Duodenal mucosa (tissue), 2 donors: ENCODE measurements at regions not wholly inside any gene's neighbourhood (a gene's known extent, or its start where the extent isn't known, plus 50 kb on each side); places are given as distances from the start of the nearest gene placed in this dataset.

ENCODE experiments used
- H3K27ac ChIP-seq: one replicate; pipeline ENCODE4 v1.7.0; 2013; ENCODE audit warnings: low read depth, low read length
- H3K27me3 ChIP-seq, 2 donors: one replicate each; pipeline ENCODE4 v1.7.0; 2013; ENCODE audit warnings: low read length in 2 of 2, control low read depth in 1 of 2; ENCODE audit not compliant: insufficient read depth in 2 of 2, control insufficient read depth in 1 of 2
- H3K36me3 ChIP-seq, 2 donors: one replicate each; pipeline ENCODE4 v1.7.0; 2013; ENCODE audit warnings: low read length in 2 of 2, control low read depth in 1 of 2; ENCODE audit not compliant: insufficient read depth in 2 of 2, control insufficient read depth in 1 of 2
- H3K4me1 ChIP-seq, 2 donors: one replicate each; pipeline ENCODE4 v1.7.0; 2013; ENCODE audit warnings: low read length in 2 of 2, control low read depth in 1 of 2; ENCODE audit not compliant: insufficient read depth in 2 of 2, control insufficient read depth in 1 of 2
- H3K4me3 ChIP-seq, 2 donors: one replicate each; pipeline ENCODE4 v1.7.0; 2013; ENCODE audit warnings: low read length in 2 of 2, low read depth in 1 of 2
- H3K9ac ChIP-seq, 2 donors: one replicate each; pipeline ENCODE4 v1.7.0; 2013; ENCODE audit warnings: low read length in 2 of 2, low read depth in 1 of 2
- H3K9me3 ChIP-seq, 2 donors: one replicate each; pipeline ENCODE4 v1.7.0; 2013; ENCODE audit warnings: low read length in 2 of 2, control low read depth in 1 of 2; ENCODE audit not compliant: control insufficient read depth in 1 of 2

DNA sequence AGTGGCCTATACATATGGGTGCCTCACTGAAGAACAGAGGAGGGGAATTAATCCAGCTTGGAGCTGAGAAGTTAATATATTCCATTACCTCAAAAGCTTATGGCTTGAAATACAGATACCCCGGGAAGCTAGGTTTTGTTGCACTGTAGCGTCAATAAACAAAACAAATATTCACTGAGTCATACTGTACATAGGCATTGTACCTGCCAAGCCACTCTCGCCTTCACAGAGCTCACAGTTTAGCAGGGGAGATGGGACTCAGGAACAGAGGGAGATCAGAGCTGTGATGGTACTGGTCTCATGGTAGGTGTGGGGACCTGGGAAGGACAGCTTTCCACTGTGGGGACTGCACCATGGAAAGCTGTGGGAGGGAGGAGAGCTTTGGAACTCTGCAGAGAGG, 111.2 kb upstream of the ST6GAL2 start:
- Histone ChIP-seq H3K27ac (no peak overlapping the region), H3K36me3 (no peaks in the 10 kb centered on the region), H3K27me3 (no peaks in the 10 kb centered on the region)

DNA sequence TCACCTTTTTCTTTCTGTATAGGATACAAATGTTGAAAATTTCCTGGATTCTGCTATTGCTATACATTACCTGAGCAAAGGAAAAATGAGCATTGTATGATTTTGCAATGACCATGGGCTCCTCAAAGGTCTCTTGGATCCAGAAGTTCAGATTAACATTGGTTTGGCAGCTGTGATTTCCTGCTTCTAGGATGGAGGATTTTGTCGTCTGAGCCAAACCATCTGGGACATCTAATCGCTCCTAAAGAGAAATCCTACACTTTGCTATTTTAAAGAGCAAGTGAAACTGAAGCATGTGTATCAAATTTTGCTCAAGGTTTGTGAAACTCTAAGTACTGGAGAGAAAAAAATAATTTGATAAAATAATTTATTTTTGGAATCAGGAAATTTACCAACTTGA, 115.1 kb upstream of the ST6GAL2 start:
- no peaks in the 10 kb centered on the region for H3K4me1 ChIP-seq
- H3K9me3 ChIP-seq: no peaks in the 10 kb centered on the region
- H3K4me3 ChIP-seq: no peak overlapping the region
- H3K9ac ChIP-seq: no peak overlapping the region
- no peaks in the 10 kb centered on the region for H3K36me3 ChIP-seq
- no peak overlapping the region for H3K27ac ChIP-seq
- no peaks in the 10 kb centered on the region for H3K27me3 ChIP-seq

More for the DNA sequence above, 111.2 kb upstream of the ST6GAL2 start:
- H3K4me1 ChIP-seq: no peaks in the 10 kb centered on the region
- H3K4me3 ChIP-seq: no peak overlapping the region
- H3K9me3 ChIP-seq: no peaks in the 10 kb centered on the region
- H3K9ac ChIP-seq: no peak overlapping the region

DNA sequence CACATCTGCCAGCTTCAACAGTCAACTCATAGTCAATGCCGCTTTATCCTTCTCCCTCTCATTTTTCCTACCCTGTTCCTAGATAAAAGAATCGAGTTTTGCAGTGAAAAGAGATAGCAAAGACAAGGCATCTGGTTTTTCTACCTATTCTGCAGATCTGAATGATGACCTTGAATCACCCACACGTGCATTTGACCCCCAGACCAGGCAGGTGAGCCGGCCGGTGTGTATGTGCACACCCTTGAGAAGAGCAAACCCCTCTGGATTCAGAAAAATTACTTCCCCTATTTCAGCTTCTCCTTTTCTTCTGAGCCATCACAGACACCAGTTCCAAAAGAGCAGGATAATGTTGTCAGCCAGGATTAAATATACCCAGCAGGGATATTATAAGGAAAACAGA, 115.6 kb upstream of the ST6GAL2 start:
- Histone ChIP-seq H3K27ac (no peak overlapping the region), H3K9ac (no peak overlapping the region), H3K4me3 (no peak overlapping the region), H3K9me3 (no peaks in the 10 kb centered on the region), H3K4me1 (no peaks in the 10 kb centered on the region), H3K27me3 (no peaks in the 10 kb centered on the region), H3K36me3 (no peaks in the 10 kb centered on the region)

DNA sequence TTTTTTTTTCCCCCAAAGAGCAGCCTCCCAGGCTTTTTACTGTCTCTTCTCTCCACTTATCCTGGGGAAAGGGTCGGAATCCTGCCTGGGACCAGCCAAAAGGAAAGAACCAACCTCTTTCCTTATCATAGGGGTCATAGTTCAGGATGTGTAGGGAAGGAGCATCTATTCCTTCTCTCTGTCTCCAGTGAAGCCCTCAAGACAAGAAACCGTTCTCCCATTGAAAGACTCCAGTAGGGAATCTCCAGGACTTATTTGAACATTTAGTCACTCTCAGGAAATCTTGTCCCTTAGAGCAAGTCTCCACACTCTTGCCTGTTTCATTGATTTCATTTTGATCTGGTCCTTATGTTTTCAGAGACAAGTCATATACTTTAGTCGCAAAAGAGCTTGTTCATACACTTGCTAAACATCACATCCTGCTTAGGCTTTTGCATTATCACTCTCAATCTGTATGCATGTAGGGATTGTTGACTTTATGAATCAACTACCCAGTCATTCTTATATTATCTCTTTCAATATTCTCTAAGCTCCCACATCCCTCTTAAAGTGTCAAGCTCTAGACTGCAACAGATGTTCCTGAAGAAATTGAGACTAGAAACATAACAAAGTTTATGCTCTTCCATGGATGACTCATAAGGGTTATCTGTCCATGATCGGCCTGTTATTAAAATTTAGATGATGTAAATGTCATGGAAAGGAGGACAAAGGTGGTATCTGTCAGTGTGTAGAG, 116.2 kb upstream of the ST6GAL2 start:
- Histone ChIP-seq H3K4me3 (no peak overlapping the region), H3K4me1 (no peaks in the 10 kb centered on the region), H3K27ac (no peak overlapping the region), H3K36me3 (no peaks in the 10 kb centered on the region), H3K27me3 (no peaks in the 10 kb centered on the region), H3K9ac (no peak overlapping the region), H3K9me3 (no peaks in the 10 kb centered on the region)

DNA sequence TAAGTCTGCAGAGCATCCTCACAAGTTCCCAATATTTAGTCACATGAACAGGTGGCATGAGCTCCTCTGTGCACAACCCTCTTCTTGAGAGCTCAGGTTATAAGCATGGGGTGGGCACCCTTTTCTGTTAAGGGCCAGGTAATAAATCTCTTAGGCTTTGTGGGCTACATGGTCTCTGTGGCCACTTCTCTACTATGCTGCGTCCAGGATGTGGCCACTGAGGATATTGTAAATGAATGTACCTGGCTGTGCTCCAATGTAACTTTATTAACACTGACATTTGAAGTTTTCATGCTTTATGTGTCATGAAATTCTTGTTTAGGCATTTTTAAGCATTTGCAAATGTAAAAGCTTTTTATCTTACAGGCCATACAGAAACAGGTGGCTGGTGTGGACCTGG, 116.8 kb upstream of the ST6GAL2 start:
- Histone ChIP-seq H3K27me3 (no peaks in the 10 kb centered on the region), H3K36me3 (no peaks in the 10 kb centered on the region)

DNA sequence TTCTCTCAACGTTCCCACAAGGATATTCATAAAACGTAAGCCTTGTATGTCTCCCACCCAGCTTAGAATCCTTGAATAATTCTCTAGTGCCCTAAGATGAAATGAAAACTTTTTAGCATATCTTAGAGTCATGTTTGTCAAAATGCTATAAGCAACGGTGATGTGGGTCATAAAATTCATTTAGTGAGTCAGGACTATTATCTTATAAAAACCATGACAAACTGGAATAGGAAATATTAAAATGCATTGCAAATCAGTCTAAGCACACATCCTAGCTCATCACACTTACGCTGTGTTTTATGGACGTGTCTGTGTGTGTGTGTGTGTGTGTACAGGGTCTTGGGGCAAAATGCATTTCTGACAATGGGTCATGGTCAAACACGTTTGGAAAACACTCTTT, 119.9 kb upstream of the ST6GAL2 start:
- H3K4me3 ChIP-seq: no peak overlapping the region
- no peaks in the 10 kb centered on the region for H3K36me3 ChIP-seq
- H3K9me3 ChIP-seq: no peaks in the 10 kb centered on the region
- no peak overlapping the region for H3K9ac ChIP-seq
- H3K27ac ChIP-seq: no peak overlapping the region
- no peaks in the 10 kb centered on the region for H3K27me3 ChIP-seq
- H3K4me1 ChIP-seq: no peaks in the 10 kb centered on the region

More for the DNA sequence above, 116.8 kb upstream of the ST6GAL2 start:
- Histone ChIP-seq H3K9me3 (no peaks in the 10 kb centered on the region), H3K4me3 (no peak overlapping the region), H3K9ac (no peak overlapping the region), H3K4me1 (no peaks in the 10 kb centered on the region), H3K27ac (no peak overlapping the region)

DNA sequence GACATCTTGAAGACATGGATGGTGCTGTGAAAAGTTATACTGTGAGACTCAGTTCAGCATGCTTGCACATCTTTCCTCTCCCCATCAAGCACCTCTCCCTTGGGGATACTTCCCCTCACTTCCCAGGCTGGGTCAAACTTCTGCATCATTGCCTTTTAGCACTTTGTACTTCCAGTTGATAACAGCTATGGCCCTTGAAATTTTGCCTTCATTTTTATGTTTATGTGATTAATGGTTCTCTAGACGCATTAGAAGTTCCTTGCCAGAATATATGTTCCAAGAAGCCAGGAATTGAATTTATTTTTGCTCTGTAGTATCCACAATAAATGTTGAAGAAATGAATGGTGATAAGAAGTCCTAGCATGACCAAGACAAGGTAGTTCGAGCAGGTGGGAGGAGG, 120.9 kb upstream of the ST6GAL2 start:
- Histone ChIP-seq H3K4me3 (no peak overlapping the region), H3K27me3 (no peaks in the 10 kb centered on the region), H3K36me3 (no peaks in the 10 kb centered on the region), H3K9me3 (no peaks in the 10 kb centered on the region), H3K9ac (no peak overlapping the region), H3K4me1 (no peaks in the 10 kb centered on the region), H3K27ac (no peak overlapping the region)

DNA sequence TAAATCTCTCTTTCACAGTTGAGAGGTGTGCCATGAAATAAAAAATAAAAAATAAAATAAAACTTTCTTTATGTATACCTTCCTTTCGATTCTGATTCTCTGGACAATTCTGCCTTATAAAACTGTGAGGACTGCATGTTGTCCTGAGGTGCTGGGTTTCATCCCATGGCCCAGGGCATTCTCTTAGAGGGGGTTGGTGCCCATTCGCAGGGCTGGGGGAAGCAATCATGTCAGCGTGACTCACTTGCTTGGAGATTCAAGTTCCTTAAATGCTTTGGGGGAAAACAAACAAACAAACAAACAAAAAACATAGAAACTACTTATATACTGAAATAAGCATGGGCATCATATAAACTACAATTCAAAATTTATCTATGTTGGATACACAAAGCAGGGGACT, 122.0 kb upstream of the ST6GAL2 start:
- no peak overlapping the region for H3K4me3 ChIP-seq
- no peaks in the 10 kb centered on the region for H3K9me3 ChIP-seq
- H3K4me1 ChIP-seq: no peaks in the 10 kb centered on the region
- no peaks in the 10 kb centered on the region for H3K36me3 ChIP-seq
- H3K9ac ChIP-seq: no peak overlapping the region
- no peak overlapping the region for H3K27ac ChIP-seq
- H3K27me3 ChIP-seq: no peaks in the 10 kb centered on the region

DNA sequence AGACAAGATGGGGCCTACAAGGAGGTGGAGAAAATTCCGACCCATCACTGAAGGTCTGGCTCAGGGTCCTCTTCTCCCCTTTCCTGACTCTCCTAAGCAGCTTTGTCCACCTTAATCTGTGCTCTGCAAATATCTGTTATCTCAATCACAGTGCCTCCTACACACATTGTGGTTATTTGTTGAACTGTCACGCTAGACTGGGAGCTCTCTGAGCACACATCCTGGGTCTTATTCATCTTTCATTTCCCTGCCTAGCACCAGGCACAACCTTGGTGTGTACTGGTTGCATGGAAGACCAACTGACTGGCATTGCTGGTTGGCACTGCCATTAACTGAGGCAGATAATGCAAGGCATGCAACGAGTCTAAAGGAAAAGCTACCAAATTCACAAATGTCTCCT, 122.9 kb upstream of the ST6GAL2 start:
- Histone ChIP-seq H3K9me3 (no peaks in the 10 kb centered on the region), H3K27me3 (no peaks in the 10 kb centered on the region), H3K27ac (no peak overlapping the region), H3K4me1 (no peaks in the 10 kb centered on the region), H3K4me3 (no peak overlapping the region), H3K9ac (no peak overlapping the region), H3K36me3 (no peaks in the 10 kb centered on the region)

DNA sequence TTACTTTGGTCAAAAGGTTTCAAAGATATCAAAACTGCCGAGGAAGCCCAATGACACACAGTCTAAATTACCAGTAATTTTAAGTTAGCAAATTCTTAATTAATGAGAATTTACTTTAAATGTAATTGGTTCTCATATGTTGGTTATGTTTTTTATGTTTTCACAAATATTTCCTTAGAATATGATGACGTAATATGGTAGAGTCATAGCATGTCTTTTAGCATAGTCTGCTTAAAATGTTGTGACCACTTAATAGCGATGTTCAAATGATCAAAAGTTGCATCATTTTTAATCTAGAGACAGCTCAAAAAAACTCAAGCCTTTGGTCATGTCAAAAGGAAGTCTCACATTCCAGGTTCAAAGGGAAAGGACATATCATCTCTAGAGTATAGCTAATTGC, 123.3 kb upstream of the ST6GAL2 start:
- no peaks in the 10 kb centered on the region for H3K9me3 ChIP-seq
- H3K36me3 ChIP-seq: no peaks in the 10 kb centered on the region
- no peak overlapping the region for H3K9ac ChIP-seq
- H3K27ac ChIP-seq: no peak overlapping the region
- H3K4me1 ChIP-seq: no peaks in the 10 kb centered on the region
- H3K4me3 ChIP-seq: no peak overlapping the region
- H3K27me3 ChIP-seq: no peaks in the 10 kb centered on the region
